Activated CD4-positive, alpha-beta T cell treated with anti-CD3 and anti-CD28 coated beads for 36 hours (primary cell): ENCODE measurements at regions not wholly inside any gene's neighbourhood (a gene's known extent, or its start where the extent isn't known, plus 50 kb on each side); places are given as distances from the start of the nearest gene placed in this dataset.
"Not testable (repeated sequence)": the region's sequence is repeated elsewhere in the genome, so short reads cannot be mapped to it uniquely, and the experiment has no call there.

Experiments
- ATAC-seq: fragments of 200-7000 bp; cut with Tn5 transposase; one replicate; pipeline ENCODE4 v1.10.0; 2021; ENCODE audit warnings: mild to moderate bottlenecking, moderate library complexity
- CTCF ChIA-PET: fragments of 350-600 bp; sonication (Branson Sonifier 250); formaldehyde crosslinking; loops from one replicate; lab custom pipeline; 2021; ENCODE audit warnings: antibody characterized with exemption; lab: Charles Lee
- POLR2A ChIA-PET: fragments of 350-600 bp; sonication (Branson Sonifier 250); formaldehyde crosslinking; loops from one replicate; lab custom pipeline; 2021; ENCODE audit warnings: antibody characterized with exemption, inconsistent platforms; lab: Charles Lee
- DNase-seq: peaks from one replicate; pipeline ENCODE4 v3.0.0-alpha.2; 2020
- H3K27ac Mint-ChIP-seq: one replicate; pipeline ENCODE4 v1.8.0; 2021; ENCODE audit warnings: mixed read lengths
- H3K27me3 Mint-ChIP-seq: one replicate; pipeline ENCODE4 v1.8.0; 2021; ENCODE audit warnings: mixed read lengths
- H3K36me3 Mint-ChIP-seq: one replicate; pipeline ENCODE4 v1.8.0; 2021; ENCODE audit warnings: low read depth, mixed read lengths
- H3K4me1 Mint-ChIP-seq: one replicate; pipeline ENCODE4 v1.8.0; 2021; ENCODE audit warnings: mixed read lengths
- H3K4me3 Mint-ChIP-seq: one replicate; pipeline ENCODE4 v1.8.0; 2021; ENCODE audit warnings: mild to moderate bottlenecking, moderate library complexity, mixed read lengths
- H3K9me3 Mint-ChIP-seq: one replicate; pipeline ENCODE4 v1.8.0; 2021; ENCODE audit warnings: low read depth, mixed read lengths
- intact Hi-C, 2 experiments: fragments of 100-400 bp; cut with DNase I in 1 of 2; cut with micrococcal nuclease in 1 of 2; formaldehyde crosslinking; loops; one replicate each; pipeline versions ENCODE4 v1.14.2 to v1.15.1; 2022 to 2024; cut with DNase I, micrococcal nuclease

- no peak for DNase-seq
- intact Hi-C loops, result no loop called here
- no peaks in the 10 kb centered on the region for H3K4me1 Mint-ChIP-seq
- peaks cover 2% of the 10 kb centered on the region for H3K27me3 Mint-ChIP-seq
- no peak overlapping the region for H3K4me3 Mint-ChIP-seq
- no peak for ATAC-seq
- ChIA-PET CTCF (no interaction called here), POLR2A (no interaction called here)
- no peak overlapping the region for H3K27ac Mint-ChIP-seq
- H3K9me3 Mint-ChIP-seq, result no peaks in the 10 kb centered on the region
- no peaks in the 10 kb centered on the region for H3K36me3 Mint-ChIP-seq
These were observed 285.3 kb downstream of the UBE3D start for GRCh38 chr6:82780334-82780733.

- Mint-ChIP-seq H3K27me3 (peaks cover 2% of the 10 kb centered on the region), H3K4me3 (no peak overlapping the region), H3K36me3 (no peaks in the 10 kb centered on the region), H3K27ac (no peak overlapping the region), H3K4me1 (no peaks in the 10 kb centered on the region), H3K9me3 (no peaks in the 10 kb centered on the region)
- intact Hi-C loops, result no loop called here
- DNase-seq (no peak), ATAC-seq (no peak)
- CTCF ChIA-PET, result no interaction called here
- POLR2A ChIA-PET, result interaction anchor here (0.6 kb wide), 1 partner anchor 105 kb away, joined by 3 read pairs; no protein-coding TSS in a partner anchor
These were observed 283.9 kb downstream of the UBE3D start for GRCh38 chr6:82781620-82782204.

- intact Hi-C loops, result no loop called here
- Mint-ChIP-seq H3K27me3 (peaks cover 2% of the 10 kb centered on the region), H3K36me3 (no peaks in the 10 kb centered on the region), H3K27ac (no peak overlapping the region), H3K9me3 (no peaks in the 10 kb centered on the region), H3K4me3 (no peak overlapping the region), H3K4me1 (no peaks in the 10 kb centered on the region)
- ATAC-seq (no peak), DNase-seq (no peak)
- POLR2A ChIA-PET, result no interaction called here
- CTCF ChIA-PET, result no interaction called here
These were observed 281.9 kb downstream of the UBE3D start for GRCh38 chr6:82783587-82784236.

GRCh38 chr6:82785206-82785605 lies 280.4 kb downstream of the UBE3D start:
- no peaks in the 10 kb centered on the region for H3K4me1 Mint-ChIP-seq
- intact Hi-C loops, result no loop called here
- H3K27me3 Mint-ChIP-seq, result peaks cover 2% of the 10 kb centered on the region
- ATAC-seq (no peak), DNase-seq (no peak)
- peaks cover 3% of the 10 kb centered on the region for H3K9me3 Mint-ChIP-seq
- ChIA-PET CTCF (no interaction called here), POLR2A (no interaction called here)
- no peaks in the 10 kb centered on the region for H3K36me3 Mint-ChIP-seq
- H3K4me3 Mint-ChIP-seq, result no peak overlapping the region
- H3K27ac Mint-ChIP-seq, result no peak overlapping the region

GRCh38 chr6:82786248-82786647 lies 279.4 kb downstream of the UBE3D start:
- H3K36me3 Mint-ChIP-seq, result no peaks in the 10 kb centered on the region
- peaks cover 2% of the 10 kb centered on the region for H3K27me3 Mint-ChIP-seq
- H3K27ac Mint-ChIP-seq, result no peak overlapping the region
- peaks cover 3% of the 10 kb centered on the region for H3K9me3 Mint-ChIP-seq
- intact Hi-C loops, result no loop called here
- DNase-seq (no peak), ATAC-seq (no peak)
- ChIA-PET CTCF (no interaction called here), POLR2A (no interaction called here)
- no peak overlapping the region for H3K4me3 Mint-ChIP-seq
- H3K4me1 Mint-ChIP-seq, result no peaks in the 10 kb centered on the region

GRCh38 chr6:82795940-82796339 lies 269.7 kb downstream of the UBE3D start:
- no peak for DNase-seq
- CTCF ChIA-PET, result no interaction called here
- Mint-ChIP-seq H3K36me3 (no peaks in the 10 kb centered on the region), H3K9me3 (peaks cover 2% of the 10 kb centered on the region), H3K4me1 (no peaks in the 10 kb centered on the region), H3K4me3 (no peak overlapping the region), H3K27me3 (no peaks in the 10 kb centered on the region), H3K27ac (no peak overlapping the region)
- no peak for ATAC-seq
- intact Hi-C loops, result no loop called here
- POLR2A ChIA-PET, result no interaction called here

GRCh38 chr6:82801083-82801482 lies 264.6 kb downstream of the UBE3D start:
- ATAC-seq (no peak), DNase-seq (no peak)
- no peak overlapping the region for H3K4me3 Mint-ChIP-seq
- ChIA-PET POLR2A (no interaction called here), CTCF (interaction anchor here (0.7 kb wide), 1 partner anchor 9 kb away, joined by 3 read pairs; no protein-coding TSS in a partner anchor)
- intact Hi-C loops, result no loop called here
- H3K36me3 Mint-ChIP-seq, result no peaks in the 10 kb centered on the region
- H3K27me3 Mint-ChIP-seq, result no peaks in the 10 kb centered on the region
- no peaks in the 10 kb centered on the region for H3K4me1 Mint-ChIP-seq
- no peak overlapping the region for H3K27ac Mint-ChIP-seq
- H3K9me3 Mint-ChIP-seq, result peaks cover 14% of the 10 kb centered on the region

- DNase-seq, H3K4me1 Mint-ChIP-seq, CTCF ChIA-PET, H3K4me3 Mint-ChIP-seq, H3K36me3 Mint-ChIP-seq, H3K27ac Mint-ChIP-seq, POLR2A ChIA-PET, H3K27me3 Mint-ChIP-seq, ATAC-seq, intact Hi-C loops, H3K9me3 Mint-ChIP-seq: not testable (repeated sequence)
These were observed 249.4 kb downstream of the UBE3D start for GRCh38 chr6:82816243-82816642.

- H3K36me3 Mint-ChIP-seq, result no peaks in the 10 kb centered on the region
- intact Hi-C loops, result no loop called here
- ATAC-seq, result no peak
- no peaks in the 10 kb centered on the region for H3K4me1 Mint-ChIP-seq
- H3K27ac Mint-ChIP-seq, result no peak overlapping the region
- H3K4me3 Mint-ChIP-seq, result no peak overlapping the region
- DNase-seq, result no peak
- ChIA-PET POLR2A (no interaction called here), CTCF (interaction anchor here (1.2 kb wide), 1 partner anchor 9 kb away, joined by 3 read pairs; no protein-coding TSS in a partner anchor)
- H3K27me3 Mint-ChIP-seq, result no peaks in the 10 kb centered on the region
- H3K9me3 Mint-ChIP-seq, result no peaks in the 10 kb centered on the region
These were observed 246.9 kb downstream of the UBE3D start for GRCh38 chr6:82818727-82819126.

- Mint-ChIP-seq H3K27me3 (peaks cover 2% of the 10 kb centered on the region), H3K4me3 (no peak overlapping the region), H3K36me3 (no peaks in the 10 kb centered on the region), H3K4me1 (no peaks in the 10 kb centered on the region), H3K9me3 (no peaks in the 10 kb centered on the region), H3K27ac (no peak overlapping the region)
- CTCF ChIA-PET, result no interaction called here
- intact Hi-C loops, result no loop called here
- no peak for DNase-seq
- POLR2A ChIA-PET, result no interaction called here
- ATAC-seq, result no peak
These were observed 242.3 kb downstream of the UBE3D start for GRCh38 chr6:82823361-82823760.

- DNase-seq (no peak), ATAC-seq (no peak)
- H3K27me3 Mint-ChIP-seq, result peaks cover 4% of the 10 kb centered on the region
- ChIA-PET CTCF (no interaction called here), POLR2A (no interaction called here)
- no peak overlapping the region for H3K27ac Mint-ChIP-seq
- intact Hi-C loops, result no loop called here
- no peaks in the 10 kb centered on the region for H3K4me1 Mint-ChIP-seq
- no peak overlapping the region for H3K4me3 Mint-ChIP-seq
- no peaks in the 10 kb centered on the region for H3K36me3 Mint-ChIP-seq
- H3K9me3 Mint-ChIP-seq, result no peaks in the 10 kb centered on the region
These were observed 232.8 kb downstream of the UBE3D start for GRCh38 chr6:82832811-82833210.

- peaks cover 2% of the 10 kb centered on the region for H3K27me3 Mint-ChIP-seq
- H3K9me3 Mint-ChIP-seq, result no peaks in the 10 kb centered on the region
- H3K36me3 Mint-ChIP-seq, result no peaks in the 10 kb centered on the region
- intact Hi-C loops, result no loop called here
- no peak for DNase-seq
- H3K4me3 Mint-ChIP-seq, result no peak overlapping the region
- ChIA-PET POLR2A (no interaction called here), CTCF (no interaction called here)
- no peak overlapping the region for H3K27ac Mint-ChIP-seq
- no peak for ATAC-seq
- no peaks in the 10 kb centered on the region for H3K4me1 Mint-ChIP-seq
These were observed 232.2 kb downstream of the UBE3D start for GRCh38 chr6:82833481-82833880.
